IgD-negative memory B cell (primary cell): ENCODE measurements at regions not wholly inside any gene's neighbourhood (a gene's known extent, or its start where the extent isn't known, plus 50 kb on each side); places are given as distances from the start of the nearest gene placed in this dataset.
A peak's percentile ranks its signal among the peaks of the same experiment; 100 is the strongest.
"Not testable (repeated sequence)": the region's sequence is repeated elsewhere in the genome, so short reads cannot be mapped to it uniquely, and the experiment has no call there.

ENCODE experiments used
- H3K27ac Mint-ChIP-seq, 3 donors: one replicate each; pipeline ENCODE4 v1.8.0; 2020 to 2022; ENCODE audit warnings: mild to moderate bottlenecking in 3 of 3, mixed read lengths in 3 of 3, moderate library complexity in 1 of 3
- H3K27me3 Mint-ChIP-seq: one replicate; pipeline ENCODE4 v1.8.0; 2021; ENCODE audit warnings: mixed read lengths
- H3K36me3 Mint-ChIP-seq: one replicate; pipeline ENCODE4 v1.8.0; 2020; ENCODE audit warnings: mild to moderate bottlenecking, mixed read lengths
- H3K4me1 Mint-ChIP-seq, 3 donors: one replicate each; pipeline ENCODE4 v1.8.0; 2020 to 2022; ENCODE audit warnings: mixed read lengths in 3 of 3, mild to moderate bottlenecking in 1 of 3
- H3K4me3 Mint-ChIP-seq, 4 donors: one replicate each; pipeline ENCODE4 v1.8.0; 2020 to 2022; ENCODE audit warnings: mild to moderate bottlenecking in 4 of 4, mixed read lengths in 4 of 4, moderate library complexity in 3 of 4
- H3K9me3 Mint-ChIP-seq, 3 donors: one replicate each; pipeline ENCODE4 v1.8.0; 2020 to 2021; ENCODE audit warnings: mixed read lengths in 3 of 3, mild to moderate bottlenecking in 1 of 3

GRCh38 chr5:86137297-86137696 lies 480.4 kb upstream of the COX7C start:
- Mint-ChIP-seq H3K27ac (no peak overlapping the region), H3K9me3 (peaks cover 0 to 2% (median 0%) of the 10 kb centered on the region in 3 donors), H3K27me3 (no peaks in the 10 kb centered on the region), H3K4me3 (no peak overlapping the region), H3K36me3 (no peaks in the 10 kb centered on the region), H3K4me1 (no peaks in the 10 kb centered on the region)

- H3K9me3 Mint-ChIP-seq: peaks cover 0 to 11% (median 0%) of the 10 kb centered on the region in 3 donors
- H3K4me1 Mint-ChIP-seq: no peaks in the 10 kb centered on the region
- no peak overlapping the region for H3K27ac Mint-ChIP-seq
- H3K27me3 Mint-ChIP-seq: no peaks in the 10 kb centered on the region
- no peak overlapping the region for H3K4me3 Mint-ChIP-seq
- no peaks in the 10 kb centered on the region for H3K36me3 Mint-ChIP-seq
Measured at GRCh38 chr5:86143837-86144236, 473.9 kb upstream of the COX7C start.

GRCh38 chr5:86152988-86153560 lies 464.7 kb upstream of the COX7C start:
- H3K4me3 Mint-ChIP-seq: no peak overlapping the region
- peaks cover 0 to 2% (median 0%) of the 10 kb centered on the region in 3 donors for H3K9me3 Mint-ChIP-seq
- no peaks in the 10 kb centered on the region for H3K36me3 Mint-ChIP-seq
- H3K27me3 Mint-ChIP-seq: no peaks in the 10 kb centered on the region
- H3K4me1 Mint-ChIP-seq: no peaks in the 10 kb centered on the region
- H3K27ac Mint-ChIP-seq: no peak overlapping the region

- Mint-ChIP-seq H3K4me1 (no peaks in the 10 kb centered on the region), H3K9me3 (peaks cover 0 to 4% (median 3%) of the 10 kb centered on the region in 3 donors), H3K27me3 (no peaks in the 10 kb centered on the region), H3K4me3 (no peak overlapping the region), H3K27ac (no peak overlapping the region), H3K36me3 (no peaks in the 10 kb centered on the region)
Measured at GRCh38 chr5:86155796-86156195, 461.9 kb upstream of the COX7C start.

- Mint-ChIP-seq H3K36me3 (no peaks in the 10 kb centered on the region), H3K4me1 (no peaks in the 10 kb centered on the region), H3K27ac (no peak overlapping the region), H3K4me3 (no peak overlapping the region), H3K9me3 (peaks cover 0 to 2% (median 0%) of the 10 kb centered on the region in 3 donors), H3K27me3 (no peaks in the 10 kb centered on the region)
Measured at GRCh38 chr5:86170194-86170593, 447.5 kb upstream of the COX7C start.

- Mint-ChIP-seq H3K27ac (no peak overlapping the region), H3K4me3 (no peak overlapping the region), H3K9me3 (peaks cover 0 to 2% (median 2%) of the 10 kb centered on the region in 3 donors)
Measured at GRCh38 chr5:86175224-86175623, 442.5 kb upstream of the COX7C start.

GRCh38 chr5:86199287-86199686 lies 418.5 kb upstream of the COX7C start:
- H3K4me1 Mint-ChIP-seq: no peaks in the 10 kb centered on the region
- H3K27me3 Mint-ChIP-seq: no peaks in the 10 kb centered on the region

More at GRCh38 chr5:86175224-86175623, 442.5 kb upstream of the COX7C start:
- Mint-ChIP-seq H3K27me3 (no peaks in the 10 kb centered on the region), H3K36me3 (no peaks in the 10 kb centered on the region), H3K4me1 (peaks cover 0 to 1% (median 0%) of the 10 kb centered on the region in 3 donors)

GRCh38 chr5:86228147-86228546 lies 389.6 kb upstream of the COX7C start:
- peaks cover 0 to 6% (median 0%) of the 10 kb centered on the region in 3 donors for H3K9me3 Mint-ChIP-seq
- no peak overlapping the region for H3K27ac Mint-ChIP-seq
- H3K4me1 Mint-ChIP-seq: no peaks in the 10 kb centered on the region
- H3K4me3 Mint-ChIP-seq: no peak overlapping the region
- H3K36me3 Mint-ChIP-seq: no peaks in the 10 kb centered on the region
- no peaks in the 10 kb centered on the region for H3K27me3 Mint-ChIP-seq

More at GRCh38 chr5:86199287-86199686, 418.5 kb upstream of the COX7C start:
- H3K4me3 Mint-ChIP-seq: no peak overlapping the region
- H3K9me3 Mint-ChIP-seq: peaks cover 0 to 2% (median 1%) of the 10 kb centered on the region in 3 donors
- no peaks in the 10 kb centered on the region for H3K36me3 Mint-ChIP-seq
- H3K27ac Mint-ChIP-seq: no peak overlapping the region

- no peaks in the 10 kb centered on the region for H3K4me1 Mint-ChIP-seq
- H3K27ac Mint-ChIP-seq: peak overlapping the region in 1 of 3 donors; percentile 26
- H3K4me3 Mint-ChIP-seq: no peak overlapping the region
- no peaks in the 10 kb centered on the region for H3K36me3 Mint-ChIP-seq
- H3K9me3 Mint-ChIP-seq: no peaks in the 10 kb centered on the region
- H3K27me3 Mint-ChIP-seq: no peaks in the 10 kb centered on the region
Measured at GRCh38 chr5:86232246-86232645, 385.5 kb upstream of the COX7C start.

GRCh38 chr5:86244153-86244552 lies 373.6 kb upstream of the COX7C start:
- H3K4me1 Mint-ChIP-seq: no peaks in the 10 kb centered on the region
- H3K9me3 Mint-ChIP-seq: peaks cover 0 to under 1% (median 0%) of the 10 kb centered on the region in 3 donors

GRCh38 chr5:86257871-86258270 lies 359.9 kb upstream of the COX7C start:
- Mint-ChIP-seq H3K27me3 (no peaks in the 10 kb centered on the region), H3K9me3 (peaks cover 3 to 4% (median 3%) of the 10 kb centered on the region in 3 donors), H3K4me3 (no peak overlapping the region), H3K4me1 (no peaks in the 10 kb centered on the region), H3K27ac (no peak overlapping the region), H3K36me3 (no peaks in the 10 kb centered on the region)

More at GRCh38 chr5:86244153-86244552, 373.6 kb upstream of the COX7C start:
- Mint-ChIP-seq H3K27ac (no peak overlapping the region), H3K27me3 (no peaks in the 10 kb centered on the region), H3K36me3 (no peaks in the 10 kb centered on the region), H3K4me3 (no peak overlapping the region)

- H3K9me3 Mint-ChIP-seq, H3K27me3 Mint-ChIP-seq, H3K4me3 Mint-ChIP-seq, H3K36me3 Mint-ChIP-seq, H3K27ac Mint-ChIP-seq, H3K4me1 Mint-ChIP-seq: not testable (repeated sequence)
Measured at GRCh38 chr5:86284400-86285190, 333.1 kb upstream of the COX7C start.

- not testable (repeated sequence) for H3K36me3 Mint-ChIP-seq, H3K27ac Mint-ChIP-seq, H3K4me3 Mint-ChIP-seq, H3K27me3 Mint-ChIP-seq, H3K4me1 Mint-ChIP-seq, H3K9me3 Mint-ChIP-seq
Measured at GRCh38 chr5:86287437-86287836, 330.3 kb upstream of the COX7C start.

GRCh38 chr5:86289786-86290185 lies 328.0 kb upstream of the COX7C start:
- H3K4me1 Mint-ChIP-seq, H3K36me3 Mint-ChIP-seq, H3K4me3 Mint-ChIP-seq, H3K27me3 Mint-ChIP-seq, H3K9me3 Mint-ChIP-seq, H3K27ac Mint-ChIP-seq: not testable (repeated sequence)

GRCh38 chr5:86292811-86293210 lies 324.9 kb upstream of the COX7C start:
- H3K27me3 Mint-ChIP-seq, H3K9me3 Mint-ChIP-seq, H3K4me1 Mint-ChIP-seq, H3K4me3 Mint-ChIP-seq, H3K27ac Mint-ChIP-seq, H3K36me3 Mint-ChIP-seq: not testable (repeated sequence)

- not testable (repeated sequence) for H3K9me3 Mint-ChIP-seq, H3K4me3 Mint-ChIP-seq, H3K27me3 Mint-ChIP-seq, H3K4me1 Mint-ChIP-seq, H3K27ac Mint-ChIP-seq, H3K36me3 Mint-ChIP-seq
Measured at GRCh38 chr5:86302643-86303042, 315.1 kb upstream of the COX7C start.
